NCI-H2171 treated with DMSO at 0.1 percent for 48 hours (cell line): ENCODE measurements at regions not wholly inside any gene's neighbourhood (a gene's known extent, or its start where the extent isn't known, plus 50 kb on each side); places are given as distances from the start of the nearest gene placed in this dataset.

Experiments used
- DNase-seq: peaks from one replicate; lab custom pipeline; 2025; lab: John Stamatoyannopoulos, UW

- peak; percentile 59 for DNase-seq
Measured at GRCh38 chr14:89660166-89660565, 243.1 kb upstream of the FOXN3 start.

DNA sequence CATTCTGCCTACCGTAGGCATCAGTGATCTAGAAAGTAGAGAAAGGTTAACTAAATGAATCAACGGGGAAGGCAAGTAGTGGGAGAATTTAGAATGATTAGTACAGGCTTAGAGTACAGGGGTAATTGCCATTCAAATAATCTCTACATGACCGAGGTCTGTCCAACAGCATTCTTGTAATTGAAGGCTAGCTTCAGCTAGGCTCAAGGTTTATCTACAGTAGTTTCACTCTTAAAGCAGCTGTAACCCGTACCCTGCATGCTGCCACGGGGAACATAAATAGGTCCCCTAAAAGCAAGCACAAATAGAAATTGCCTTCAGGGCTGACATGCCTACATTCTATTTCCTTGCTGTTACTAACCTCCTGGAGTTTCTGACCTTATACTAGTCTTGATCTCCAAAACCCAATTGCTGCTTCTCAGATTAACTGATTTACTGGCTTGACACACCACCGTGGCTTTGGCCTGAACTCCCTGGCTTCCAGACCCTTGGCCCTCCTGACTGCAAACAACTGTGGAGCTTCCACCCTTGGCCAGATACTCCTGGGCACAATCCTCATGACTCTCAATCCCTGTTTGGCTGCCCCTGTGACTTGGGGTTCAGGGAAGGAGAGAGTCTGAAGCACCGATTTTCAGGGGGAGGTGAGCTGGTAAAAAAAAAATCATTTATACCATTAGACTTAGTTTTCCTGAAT lies 242.1 kb upstream of the FOXN3 start:
- no peak for DNase-seq

- no peak for DNase-seq
Measured at GRCh38 chr14:89657014-89657413, 240.0 kb upstream of the FOXN3 start.

DNA sequence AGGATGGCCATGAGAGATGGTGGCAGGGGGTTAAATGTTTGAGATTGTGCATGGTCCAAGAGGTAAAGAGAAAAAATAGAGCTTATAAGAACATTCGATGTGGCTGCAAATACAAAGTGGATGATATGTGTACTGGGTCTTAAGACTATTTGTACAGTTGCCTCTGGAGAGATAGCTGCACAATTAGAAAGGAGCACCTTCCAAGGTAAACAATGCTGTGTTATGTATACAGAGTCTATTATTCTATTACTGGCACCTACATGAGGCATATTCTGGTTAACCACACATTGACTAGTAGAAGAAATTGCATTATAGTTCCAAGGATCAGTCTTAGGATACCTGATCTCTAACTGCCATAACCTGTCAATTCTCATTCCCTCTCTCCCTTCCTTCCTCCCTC lies 238.0 kb upstream of the FOXN3 start:
- no peak for DNase-seq

DNA sequence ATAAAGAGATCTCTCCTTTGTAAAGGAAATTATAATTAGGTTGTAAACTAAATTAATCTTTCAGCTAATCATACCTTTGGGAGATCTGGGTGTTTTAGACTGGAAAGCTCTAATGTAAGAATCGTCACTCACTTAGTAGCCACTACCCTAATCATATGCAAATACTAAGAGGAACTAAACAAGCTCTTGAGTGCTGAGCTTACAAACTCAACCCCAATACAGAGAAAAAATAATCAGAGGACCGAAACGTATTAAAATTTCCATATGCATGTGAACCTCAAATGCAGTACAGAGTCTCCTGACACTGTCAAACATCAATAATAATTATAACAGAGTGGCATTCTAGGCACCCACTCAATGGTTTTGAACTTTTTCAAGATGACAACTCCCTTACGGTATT lies 235.3 kb upstream of the FOXN3 start:
- DNase-seq = no peak

GRCh38 chr14:89651805-89652204 lies 234.8 kb upstream of the FOXN3 start:
- no peak for DNase-seq

DNA sequence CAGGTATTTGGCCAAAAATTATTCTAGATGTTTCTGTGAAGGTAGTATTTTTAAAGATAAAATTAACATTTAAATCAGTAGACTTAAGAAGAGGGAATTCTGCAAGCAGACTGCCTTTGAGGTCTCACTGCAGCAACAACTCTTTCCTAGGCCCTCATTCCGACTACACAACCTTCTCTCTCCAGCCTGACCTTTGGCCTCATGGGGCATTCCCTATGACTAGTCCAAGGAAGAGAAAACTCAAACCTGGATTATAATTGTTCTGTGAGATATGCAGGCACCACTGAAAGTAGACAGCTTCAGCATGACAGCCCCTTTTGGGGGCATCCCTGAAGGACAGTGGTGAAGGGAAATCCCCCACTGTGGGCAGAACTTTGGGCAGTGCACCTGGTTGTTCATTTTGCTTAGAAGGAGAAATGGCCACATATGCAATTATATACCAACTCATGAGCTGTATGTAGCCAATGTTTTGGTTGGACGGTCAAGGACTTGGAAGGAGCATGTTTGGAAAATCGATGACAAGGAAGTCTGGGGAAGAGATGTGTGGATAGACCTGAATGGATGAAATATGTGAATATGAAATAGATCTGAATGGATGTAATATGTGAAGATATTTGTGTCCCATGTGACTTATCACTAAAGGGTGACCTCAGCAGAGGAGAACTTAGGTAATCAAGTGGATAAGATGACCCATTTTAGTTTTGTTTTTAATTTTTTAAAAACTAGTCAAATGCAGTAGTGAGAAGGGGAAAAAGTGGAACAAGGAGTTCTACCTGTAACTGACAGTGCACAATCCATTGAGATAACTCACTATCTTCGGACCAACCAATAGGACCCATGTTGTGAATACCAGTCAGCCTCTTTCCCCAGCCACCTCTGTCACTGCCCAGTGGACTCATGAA lies 233.3 kb upstream of the FOXN3 start:
- no peak for DNase-seq

GRCh38 chr14:89649451-89650075 lies 232.5 kb upstream of the FOXN3 start:
- no peak for DNase-seq

DNA sequence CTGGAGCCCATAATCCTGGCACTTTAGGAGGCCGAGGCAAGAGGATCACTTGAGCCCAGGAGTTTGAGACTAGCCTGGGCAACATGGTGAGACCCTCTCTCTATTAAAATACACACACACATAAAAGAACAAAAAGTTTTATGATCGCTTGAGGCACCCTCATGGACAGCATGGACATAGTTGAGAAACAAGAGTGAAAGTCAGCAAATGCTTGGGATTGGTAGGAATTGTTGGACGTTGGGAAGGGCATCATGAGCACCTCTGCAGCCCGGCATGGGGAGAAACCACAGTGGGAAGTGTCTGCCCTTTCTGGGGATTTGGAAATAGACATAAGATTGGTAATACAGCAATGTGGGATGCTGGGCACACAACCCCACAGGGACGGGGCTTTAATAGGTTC lies 231.9 kb upstream of the FOXN3 start:
- DNase-seq = no peak

GRCh38 chr14:89648510-89648909 lies 231.5 kb upstream of the FOXN3 start:
- DNase-seq = no peak

DNA sequence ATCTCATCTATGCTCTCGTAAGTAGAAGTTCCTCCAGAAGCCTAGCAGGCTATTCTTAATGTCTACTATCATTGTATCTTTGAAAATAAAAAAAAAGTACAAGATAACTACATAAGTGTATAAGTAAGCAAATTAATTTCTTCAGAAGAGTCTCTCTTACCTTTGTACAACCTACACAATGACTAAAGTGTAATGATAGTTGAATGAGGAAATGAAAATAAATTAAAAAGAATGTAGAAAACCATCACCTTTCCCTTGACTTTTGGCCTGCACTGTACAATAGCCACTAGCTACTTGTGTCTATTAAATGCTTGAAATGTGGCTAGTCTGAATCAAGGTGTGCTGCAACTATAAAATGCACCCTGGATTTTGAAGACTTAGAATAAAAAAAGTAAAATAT lies 229.9 kb upstream of the FOXN3 start:
- DNase-seq = no peak

- DNase-seq = no peak
Measured at GRCh38 chr14:89644641-89645040, 227.6 kb upstream of the FOXN3 start.

GRCh38 chr14:89641495-89642175 lies 224.6 kb upstream of the FOXN3 start:
- no peak for DNase-seq

GRCh38 chr14:89640141-89640540 lies 223.1 kb upstream of the FOXN3 start:
- no peak for DNase-seq

- DNase-seq = no peak
Measured at GRCh38 chr14:89639687-89640086, 222.7 kb upstream of the FOXN3 start.

GRCh38 chr14:89638891-89639290 lies 221.9 kb upstream of the FOXN3 start:
- no peak for DNase-seq

DNA sequence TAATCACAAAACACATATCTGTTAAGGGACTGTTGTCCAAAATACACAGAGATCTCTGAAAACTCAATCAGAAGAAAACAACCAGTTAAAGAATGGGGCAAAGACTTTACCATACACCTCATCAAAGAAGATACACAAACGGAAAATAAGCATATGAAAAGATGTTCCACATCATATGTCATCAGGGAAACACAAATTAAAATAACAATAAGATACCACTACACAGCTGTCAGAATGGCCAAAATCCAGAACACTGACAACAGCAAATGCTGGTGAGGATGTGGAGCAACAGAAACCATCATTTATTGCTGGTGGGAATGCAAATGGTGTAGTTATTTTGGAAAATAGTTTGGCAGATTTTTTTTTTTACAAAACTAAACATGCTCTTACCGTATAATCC lies 220.5 kb upstream of the FOXN3 start:
- no peak for DNase-seq

DNA sequence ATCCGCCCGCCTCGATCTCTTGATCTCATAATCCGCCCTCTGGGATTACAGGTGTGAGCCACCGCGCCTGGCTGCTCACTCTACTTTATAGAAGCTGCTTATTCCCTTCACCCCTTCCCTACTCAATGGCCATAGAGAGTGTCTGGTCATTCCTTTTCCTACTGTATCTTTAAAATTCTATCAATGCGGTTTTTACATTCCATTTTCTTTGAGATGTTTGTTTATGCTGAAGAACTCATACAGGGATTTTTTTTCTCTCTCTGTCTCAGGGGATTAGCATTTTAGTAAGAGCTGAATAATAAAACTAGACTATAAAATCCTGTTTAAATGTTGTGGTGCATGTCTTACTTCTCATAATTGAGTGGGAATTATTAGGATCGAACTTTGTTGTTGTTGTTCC lies 218.6 kb upstream of the FOXN3 start:
- DNase-seq = no peak

DNA sequence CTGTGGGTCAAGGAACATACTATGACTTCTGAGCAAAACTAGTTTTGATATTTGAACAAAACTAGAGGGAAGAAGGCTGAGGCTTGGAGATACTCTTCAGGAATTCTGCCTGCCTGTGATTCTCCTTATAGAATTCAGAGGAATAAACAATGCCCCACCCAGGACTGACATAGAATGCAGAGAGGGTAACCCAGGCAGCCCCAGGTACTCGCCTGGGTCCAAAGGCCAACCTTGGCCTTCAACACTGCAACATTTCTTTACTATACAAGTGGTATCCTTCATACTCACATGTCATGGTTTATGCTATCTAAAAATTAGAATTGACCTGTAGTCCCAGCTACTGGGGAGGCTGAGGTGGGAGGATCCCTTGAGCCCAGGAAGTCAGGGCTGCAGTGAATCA lies 217.0 kb upstream of the FOXN3 start:
- DNase-seq = no peak

DNA sequence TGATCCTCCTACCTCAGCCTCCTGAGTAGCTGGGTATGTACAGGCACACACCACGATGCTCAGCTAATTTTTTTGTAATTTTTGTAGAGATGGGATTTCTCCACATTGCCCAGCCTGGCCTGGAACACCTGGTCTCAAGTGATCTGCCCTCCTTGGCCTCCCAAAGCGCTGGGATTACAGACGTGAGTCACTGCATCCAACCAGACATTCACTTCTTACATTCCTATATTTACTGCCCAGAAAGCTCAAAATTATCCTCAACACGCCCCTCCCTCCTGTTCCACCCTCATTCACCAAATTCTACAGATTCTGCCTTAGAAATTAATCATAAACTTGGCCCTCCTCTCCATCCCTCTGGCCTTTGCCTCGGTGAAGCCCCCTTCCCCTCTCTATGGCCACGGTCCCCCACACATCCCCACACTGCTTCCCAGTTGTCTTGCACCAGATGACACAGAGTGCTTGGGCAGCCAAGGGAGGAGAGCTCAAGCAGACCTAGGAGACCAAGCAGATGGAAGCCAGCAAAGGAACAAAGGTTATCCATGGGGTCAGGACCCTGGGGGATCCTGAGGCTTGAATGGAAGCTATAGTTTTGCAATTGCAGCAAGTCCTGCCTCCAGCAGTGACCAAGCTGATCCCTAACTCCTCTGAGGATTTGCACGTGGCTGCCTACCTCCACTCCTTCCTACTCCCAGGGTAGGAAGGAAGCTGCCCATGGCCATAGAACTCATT lies 213.2 kb upstream of the FOXN3 start:
- DNase-seq = no peak

DNA sequence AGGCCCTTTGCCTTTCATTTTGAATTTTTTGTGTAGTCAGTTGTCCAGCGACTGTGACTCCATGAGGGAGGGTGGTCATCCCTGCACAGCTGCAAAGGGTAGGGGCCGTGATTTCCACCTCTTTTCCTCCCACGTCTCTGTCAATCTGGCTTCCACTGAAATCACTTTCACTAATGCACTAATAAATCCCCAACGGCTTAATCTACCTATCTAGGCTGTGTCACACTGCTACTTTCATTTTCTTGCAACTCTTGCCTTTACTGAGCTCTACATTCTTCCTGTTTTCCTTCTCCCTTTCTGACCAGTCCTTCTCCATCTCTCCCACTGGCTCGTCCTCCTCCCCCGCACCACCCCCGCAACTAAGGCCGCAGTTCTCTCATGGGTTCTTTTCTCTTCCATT lies 212.3 kb upstream of the FOXN3 start:
- no peak for DNase-seq

DNA sequence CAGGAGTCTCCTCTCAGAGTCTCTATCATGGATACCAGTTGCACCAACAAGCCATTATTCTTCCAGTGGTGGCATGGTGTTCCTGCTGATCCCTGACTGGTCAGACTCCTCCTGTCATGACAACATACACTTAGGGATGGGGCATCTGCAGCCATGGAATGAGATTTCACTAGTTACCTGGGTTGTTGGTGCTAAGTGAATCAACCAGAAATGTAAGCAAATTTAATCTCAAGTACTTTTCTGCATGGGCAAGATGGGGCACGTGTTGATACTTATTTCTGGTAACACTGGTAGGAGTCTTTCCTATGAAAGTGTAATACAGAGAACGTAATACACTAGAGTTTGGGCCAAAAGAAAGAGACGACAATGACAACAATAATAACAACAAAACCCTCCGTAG lies 211.5 kb upstream of the FOXN3 start:
- no peak for DNase-seq
